GM21737 (cell line): ENCODE measurements at regions not wholly inside any gene's neighbourhood (a gene's known extent, or its start where the extent isn't known, plus 50 kb on each side); places are given as distances from the start of the nearest gene placed in this dataset.
"Not testable (repeated sequence)": the region's sequence is repeated elsewhere in the genome, so short reads cannot be mapped to it uniquely, and the experiment has no call there.

Source experiments
- ATAC-seq: cut with Tn5 transposase; IDR thresholded peaks from one replicate; pipeline ENCODE4 v1.9.1; 2021; ENCODE audit warnings: mild to moderate bottlenecking, moderate library complexity; ENCODE audit not compliant: unreplicated experiment

DNA sequence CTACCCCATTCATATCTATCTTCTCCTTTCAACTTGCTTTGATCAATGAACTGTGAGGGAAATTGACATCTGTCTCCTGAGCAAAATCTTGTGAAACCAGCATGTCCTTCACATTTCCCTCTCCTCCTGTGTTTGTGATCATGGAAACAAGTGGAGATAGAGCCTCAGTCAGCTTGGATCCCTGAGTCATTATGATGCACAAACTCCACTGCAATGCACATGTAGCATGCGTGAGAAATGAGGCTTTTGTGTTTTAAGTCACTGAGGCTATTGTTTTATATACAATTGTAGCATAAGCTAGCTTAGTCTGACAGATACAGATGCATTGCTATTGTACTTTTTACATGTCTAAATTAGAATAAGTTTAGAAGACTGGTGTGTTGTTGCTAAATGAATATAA lies 85.2 kb upstream of the HNMT start:
- ATAC-seq = no peak

DNA sequence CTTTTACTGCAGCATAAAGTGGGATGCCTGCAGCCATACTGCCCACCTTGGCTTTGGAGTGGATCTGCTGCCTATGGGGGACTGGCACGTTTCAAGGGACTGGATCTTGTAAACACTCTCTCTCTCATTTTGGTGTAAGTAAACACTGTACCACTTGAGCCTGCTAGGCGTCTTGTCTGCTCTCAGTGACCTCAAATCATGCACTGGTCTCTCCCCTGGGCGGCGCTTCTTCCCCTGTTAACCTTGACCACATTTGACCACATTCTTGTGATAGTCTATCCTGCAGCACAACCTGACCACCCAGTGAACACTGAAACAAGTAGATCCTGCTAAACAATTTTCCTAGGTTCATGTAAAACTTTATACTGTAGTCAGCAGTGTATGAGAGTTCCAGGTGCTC lies 82.6 kb upstream of the HNMT start:
- no peak for ATAC-seq

DNA sequence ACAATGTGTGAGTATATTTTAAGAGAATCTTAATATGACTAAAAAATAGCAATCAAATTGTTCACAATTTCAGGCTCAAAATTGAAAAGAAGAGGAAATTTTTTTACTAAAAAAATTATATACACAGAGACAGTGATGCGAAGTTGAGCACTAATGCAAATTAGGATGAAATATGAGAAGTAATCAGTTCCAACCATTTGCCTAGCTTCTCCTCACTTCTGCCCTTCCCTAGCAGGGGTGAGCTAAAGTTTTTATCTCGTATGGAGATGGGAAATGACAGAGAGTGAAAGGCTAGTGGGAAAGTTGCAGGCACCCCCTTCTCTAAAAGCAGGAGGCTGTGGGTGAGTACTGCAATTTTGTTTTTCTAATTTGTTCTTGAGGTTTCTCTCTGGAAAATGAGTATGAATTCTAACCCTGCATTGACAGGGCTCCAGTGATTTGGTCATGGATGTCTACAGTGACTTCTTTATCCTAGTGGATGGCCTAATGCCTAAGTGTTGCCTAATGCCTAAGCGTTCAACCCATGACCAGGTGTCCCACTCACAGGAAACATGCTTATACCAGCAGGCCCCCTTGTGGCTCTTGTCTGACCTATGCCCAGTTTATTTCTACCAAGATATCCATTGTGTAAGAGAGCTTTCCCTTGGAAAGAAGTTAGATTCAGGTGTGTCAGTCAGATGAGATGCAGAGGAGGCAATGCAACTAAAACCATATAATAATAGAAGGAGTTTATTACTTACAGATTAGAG lies 78.0 kb upstream of the HNMT start:
- no peak for ATAC-seq

DNA sequence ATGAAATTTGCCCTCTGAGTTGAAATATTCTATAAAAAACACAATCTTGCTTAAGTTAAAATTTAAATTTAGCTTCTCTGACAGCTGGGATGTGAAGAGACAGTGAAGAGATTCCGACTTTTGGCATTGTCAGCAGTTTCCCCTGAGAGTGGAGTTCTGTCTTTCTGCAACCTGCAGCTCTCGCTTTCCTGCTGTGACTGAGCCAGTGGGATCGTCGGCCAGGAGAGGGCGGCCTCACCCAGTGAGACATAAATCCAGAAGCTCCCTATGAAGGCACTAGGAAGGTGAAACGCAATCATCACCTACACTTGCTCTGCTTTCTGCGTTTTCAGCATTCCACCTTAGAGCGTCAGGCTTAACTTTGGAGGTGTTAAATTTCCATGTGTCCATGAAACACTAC lies 75.4 kb upstream of the HNMT start:
- no peak for ATAC-seq

DNA sequence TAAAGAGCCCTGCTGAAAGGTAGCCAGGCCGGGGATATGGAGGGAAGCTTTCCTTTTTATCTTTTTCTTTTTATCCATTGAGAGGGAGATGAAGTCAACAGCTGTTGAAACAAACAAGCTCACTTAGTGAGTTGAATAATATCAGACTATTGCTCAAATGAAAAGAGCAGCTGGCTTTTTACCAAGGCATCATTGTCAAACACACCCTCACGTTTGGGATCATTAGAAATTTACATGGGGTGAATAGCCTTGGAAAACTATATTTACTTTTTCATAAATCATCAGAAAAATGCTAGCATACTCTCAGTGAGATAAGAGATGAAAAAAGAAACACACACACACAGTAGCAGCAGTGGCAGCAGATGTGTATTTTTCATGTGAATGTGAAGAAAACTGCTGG lies 71.5 kb upstream of the HNMT start:
- ATAC-seq = no peak

DNA sequence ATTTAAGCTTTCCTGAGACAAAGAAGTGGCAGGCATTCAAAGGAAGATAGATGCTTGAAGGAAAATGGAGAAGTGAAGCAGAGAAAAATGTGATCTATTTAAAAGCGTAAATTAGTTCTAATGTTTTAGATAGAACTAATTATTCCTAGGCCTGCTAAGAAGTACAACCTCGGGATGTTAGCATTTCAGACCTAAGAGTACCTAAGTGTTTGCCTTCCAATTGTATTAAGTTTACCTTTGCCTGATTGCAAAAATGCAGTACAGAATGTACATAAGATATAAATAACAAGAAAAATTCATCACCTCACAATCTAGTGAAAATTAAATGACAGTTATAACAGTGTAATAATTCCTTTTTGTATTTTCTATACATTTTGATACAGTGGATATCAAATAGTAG lies 71.1 kb upstream of the HNMT start:
- no peak for ATAC-seq

DNA sequence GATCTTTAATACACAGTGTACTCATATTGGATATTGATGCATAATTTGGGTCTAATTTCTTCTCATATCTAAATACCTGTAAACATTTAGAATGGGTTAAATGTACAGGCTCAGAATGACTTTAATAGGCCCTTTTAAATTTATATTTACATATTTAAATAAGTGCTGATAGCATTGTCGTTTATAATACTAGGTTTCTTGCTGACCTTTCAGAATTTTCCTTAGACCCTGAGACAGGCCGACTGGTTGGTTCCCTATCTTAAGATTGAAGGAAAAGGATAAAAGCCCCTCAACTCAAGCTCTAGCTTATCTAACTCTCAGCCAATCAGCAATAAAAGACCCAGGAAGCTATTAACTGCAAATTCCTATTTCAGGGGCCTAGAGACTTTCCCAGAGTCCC lies 67.8 kb upstream of the HNMT start:
- ATAC-seq = no peak

DNA sequence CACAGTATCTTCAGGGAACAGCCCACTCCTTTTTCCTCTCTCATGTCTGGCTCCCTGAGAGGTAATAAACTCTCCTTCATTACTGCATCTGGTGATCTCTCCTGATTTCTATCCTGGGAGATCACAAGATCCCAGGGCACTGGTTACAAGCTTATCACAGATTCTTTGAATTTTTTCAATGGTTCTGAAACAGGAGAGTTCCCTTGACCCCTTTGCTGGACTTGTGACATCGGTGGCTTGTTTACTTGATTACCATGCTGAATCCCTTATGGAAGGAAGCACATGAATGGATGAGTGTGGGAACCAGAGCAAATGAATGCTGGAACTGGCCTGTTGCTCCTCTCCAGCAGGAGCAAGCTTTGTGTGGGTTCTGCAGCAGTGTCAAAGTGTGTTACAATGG lies 67.2 kb upstream of the HNMT start:
- no peak for ATAC-seq

DNA sequence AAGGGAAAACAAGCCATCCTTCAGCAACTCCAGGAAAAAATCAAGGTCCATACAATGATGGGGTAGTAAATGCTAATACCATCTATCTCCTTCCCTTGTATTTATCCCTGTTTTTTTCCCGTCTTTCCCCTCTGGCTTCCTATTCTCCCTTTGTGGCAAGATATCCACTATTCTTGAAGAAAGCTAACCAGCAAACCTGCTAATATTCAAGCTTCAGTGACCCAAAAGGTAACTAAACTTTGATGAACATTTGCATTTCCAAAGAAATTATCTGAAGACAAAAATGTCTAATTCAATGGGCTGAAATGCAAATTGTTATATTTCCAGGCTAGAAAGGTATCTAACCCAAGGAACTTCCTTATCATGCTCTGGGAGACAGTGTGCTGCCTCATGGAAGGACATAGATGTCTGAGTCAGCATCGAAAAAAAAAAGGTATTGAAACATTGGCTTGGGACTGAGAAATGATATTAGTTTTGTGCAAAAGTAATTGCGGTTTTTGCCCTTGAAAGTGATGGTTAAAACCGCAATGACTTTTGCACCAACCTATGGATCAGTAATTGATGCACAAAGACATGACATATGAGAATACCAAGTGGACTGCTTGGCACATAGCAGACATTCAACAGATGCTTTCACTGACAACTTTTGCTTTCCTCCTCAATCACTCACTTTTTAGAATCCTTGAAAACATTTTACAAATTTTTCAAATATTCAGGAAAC lies 63.7 kb upstream of the HNMT start:
- no peak for ATAC-seq

DNA sequence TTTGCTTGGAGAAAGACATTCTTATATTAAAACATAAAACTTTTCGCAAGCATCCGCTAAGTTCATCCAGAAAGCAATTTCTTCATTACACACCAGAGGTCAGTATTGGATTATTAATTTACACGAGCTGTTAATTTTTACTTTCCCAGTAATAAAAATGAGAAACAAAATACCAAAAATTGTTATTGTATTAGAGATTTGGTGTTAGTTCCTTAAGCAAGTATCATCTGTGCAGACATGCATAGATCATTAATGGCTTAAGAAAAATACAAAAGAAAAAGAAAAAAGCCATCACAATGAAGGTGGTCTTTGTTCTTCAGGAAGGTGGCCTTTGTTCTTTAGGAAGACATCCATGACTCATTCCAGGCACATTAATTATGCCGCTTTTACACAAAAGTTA lies 53.6 kb upstream of the HNMT start:
- no peak for ATAC-seq

DNA sequence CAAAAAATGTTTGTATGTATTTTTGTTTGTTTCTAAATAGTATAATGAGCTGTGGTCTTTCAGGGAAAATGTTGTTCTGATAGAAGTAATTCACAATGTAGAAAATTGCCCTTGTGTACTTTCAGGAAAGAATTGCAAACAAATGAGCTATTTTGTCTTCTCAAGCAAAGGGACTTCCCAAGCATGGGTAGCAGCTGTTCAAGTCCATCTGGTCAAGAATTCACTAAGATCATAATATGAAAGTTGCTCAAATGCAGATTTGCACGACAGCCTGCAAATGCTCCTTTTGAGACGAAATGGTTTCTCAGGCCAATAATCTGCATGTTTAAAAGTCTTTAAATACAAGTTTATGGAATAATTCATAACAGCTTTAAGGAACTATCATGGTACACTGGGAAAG lies 51.9 kb upstream of the HNMT start:
- no peak for ATAC-seq

DNA sequence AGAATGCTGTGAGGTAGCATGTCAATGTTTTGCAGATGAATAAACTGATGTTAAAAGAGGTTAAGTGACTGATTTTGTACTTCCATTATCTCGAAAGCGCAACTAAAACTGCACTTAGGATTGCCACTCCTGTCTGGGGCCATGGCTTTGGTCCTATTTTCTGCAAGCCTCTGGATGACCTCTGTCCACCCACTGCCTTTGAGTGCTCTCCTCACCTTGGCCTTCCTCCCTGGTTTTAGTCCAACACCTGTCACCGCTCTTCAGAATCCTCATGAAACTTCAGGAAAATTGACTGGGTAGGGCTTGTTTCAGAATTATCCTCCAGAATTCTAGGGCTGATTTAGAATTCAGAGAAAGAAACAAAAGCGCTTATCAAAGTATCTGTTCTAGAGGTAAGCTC lies 51.1 kb upstream of the HNMT start:
- no peak for ATAC-seq

DNA sequence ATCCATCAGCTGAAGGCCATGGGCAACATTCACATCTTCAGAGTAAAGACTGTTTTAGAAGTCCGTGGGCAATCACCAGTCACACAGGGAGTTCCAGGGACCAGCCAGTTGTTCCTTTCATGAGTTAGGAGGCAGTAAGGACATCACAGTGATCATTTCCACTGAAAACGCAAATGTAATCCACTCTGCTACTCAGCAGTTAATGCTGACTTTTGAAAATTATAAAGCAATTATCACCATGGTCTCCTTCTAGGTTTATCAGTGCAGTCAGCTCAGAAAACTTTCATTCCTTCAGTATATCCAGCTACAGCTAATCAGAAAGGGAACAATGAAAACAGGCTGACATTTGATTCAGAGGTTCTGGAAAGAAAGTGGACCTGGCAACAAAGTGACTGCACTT lies 50.6 kb upstream of the HNMT start:
- not testable (repeated sequence) for ATAC-seq
